ENCODE measurements at regions not wholly inside any gene's neighbourhood (a gene's known extent, or its start where the extent isn't known, plus 50 kb on each side); places are given as distances from the start of the nearest gene placed in this dataset.
"Not testable (repeated sequence)": the region's sequence is repeated elsewhere in the genome, so short reads cannot be mapped to it uniquely, and the experiment has no call there.

- TF ChIP-seq JUN (CRISPR knock-in tag; IDR thresholded peaks at IDR 0.05); ZNF423 (CRISPR knock-in tag; IDR thresholded peaks at IDR 0.05); SP1 (CRISPR knock-in tag; conservative IDR thresholded peaks at IDR 0.05); CTCF (IDR thresholded peaks at IDR 0.05); MAX (CRISPR knock-in tag; IDR thresholded peaks at IDR 0.05): not testable (repeated sequence)
These were observed 107.0 kb upstream of the FRMD1 start for GRCh38 chr6:168186018-168186417.
